ENCODE measurements at regions not wholly inside any gene's neighbourhood (a gene's known extent, or its start where the extent isn't known, plus 50 kb on each side); places are given as distances from the start of the nearest gene placed in this dataset.

GRCh38 chr1:177487481-177487880, 316.7 kb downstream of the BRINP2 start:
- TF ChIP-seq EP300 (conservative IDR thresholded peaks at IDR 0.05; ENCODE audit: poor library complexity, severe bottlenecking) (no peak), POLR2AphosphoS5 (IDR thresholded peaks at IDR 0.05) (no peak), TAF1 (IDR thresholded peaks at IDR 0.05; ENCODE audit: low read depth) (no peak), MXI1 (conservative IDR thresholded peaks at IDR 0.05; ENCODE audit: poor library complexity, severe bottlenecking) (no peak), CTCF (IDR thresholded peaks at IDR 0.05; ENCODE audit: poor library complexity, severe bottlenecking) (no peak), RAD21 (conservative IDR thresholded peaks at IDR 0.05) (no peak), SMC3 (conservative IDR thresholded peaks at IDR 0.05; ENCODE audit: poor library complexity) (no peak), EZH2 (IDR thresholded peaks at IDR 0.05; ENCODE audit: borderline replicate concordance, insufficient read depth, low read length, poor library complexity, severe bottlenecking) (no peak)
